WERI-Rb-1 (cell line): ENCODE measurements at regions not wholly inside any gene's neighbourhood (a gene's known extent, or its start where the extent isn't known, plus 50 kb on each side); places are given as distances from the start of the nearest gene placed in this dataset.
A peak's percentile ranks its signal among the peaks of the same experiment; 100 is the strongest.
"Not testable (repeated sequence)": the region's sequence is repeated elsewhere in the genome, so short reads cannot be mapped to it uniquely, and the experiment has no call there.

Experiments used
- DNase-seq: peaks from one replicate; pipeline ENCODE4 v3.0.0-alpha.2; 2020
- H3K27ac ChIP-seq: fragments of 250-450 bp; sonication (Bioruptor Pico); 2 replicates; pipeline ENCODE4 v1.5.1; 2020; ENCODE audit warnings: mild to moderate bottlenecking, moderate library complexity
- H3K27me3 ChIP-seq: fragments of 250-450 bp; sonication (Bioruptor Pico); 2 replicates; pipeline ENCODE4 v1.5.1; 2021; ENCODE audit warnings: mild to moderate bottlenecking, low read depth, moderate library complexity; ENCODE audit not compliant: insufficient read depth, severe bottlenecking
- H3K36me3 ChIP-seq: fragments of 250-450 bp; sonication (Bioruptor Pico); 2 replicates; pipeline ENCODE4 v1.5.1; 2020; ENCODE audit warnings: mild to moderate bottlenecking, moderate library complexity
- H3K4me3 ChIP-seq: 2 replicates; pipeline ENCODE4 v1.5.1; 2011; ENCODE audit warnings: low read depth, mild to moderate bottlenecking, control low read depth, low read length
- H3K9me3 ChIP-seq: fragments of 250-450 bp; sonication (Bioruptor Pico); 2 replicates; pipeline ENCODE4 v1.5.1; 2021; ENCODE audit warnings: mild to moderate bottlenecking, moderate library complexity; ENCODE audit not compliant: severe bottlenecking
- CTCF ChIP-seq: IDR thresholded peaks from 2 replicates; pipeline ENCODE4 v1.5.1; 2011; ENCODE audit warnings: low read depth, mild to moderate bottlenecking, control low read depth, inconsistent platforms, low read length

GRCh38 chr7:142636751-142637150, 112.5 kb upstream of the PRSS1 start:
- Histone ChIP-seq H3K36me3 (no peaks in the 10 kb centered on the region), H3K27me3 (no peaks in the 10 kb centered on the region), H3K9me3 (peaks cover 4% of the 10 kb centered on the region), H3K4me3 (no peak overlapping the region), H3K27ac (no peak overlapping the region)
- no peak for DNase-seq
- no peak for TF ChIP-seq CTCF

GRCh38 chr7:142636107-142636506, 113.2 kb upstream of the PRSS1 start:
- DNase-seq, H3K4me3 ChIP-seq, H3K27ac ChIP-seq, H3K9me3 ChIP-seq, H3K36me3 ChIP-seq, H3K27me3 ChIP-seq: not testable (repeated sequence)

- DNase-seq, result peak; percentile 65
- Histone ChIP-seq H3K4me3 (no peak overlapping the region), H3K27me3 (no peaks in the 10 kb centered on the region), H3K36me3 (no peaks in the 10 kb centered on the region), H3K9me3 (peaks cover 4% of the 10 kb centered on the region), H3K27ac (no peak overlapping the region)
- peak; percentile 63 for TF ChIP-seq CTCF
These were observed 116.8 kb upstream of the PRSS1 start for GRCh38 chr7:142632271-142633134.

- no peak for DNase-seq
- H3K27ac ChIP-seq, result no peak overlapping the region
- H3K9me3 ChIP-seq, result no peaks in the 10 kb centered on the region
- H3K4me3 ChIP-seq, result no peak overlapping the region
- H3K27me3 ChIP-seq, result no peaks in the 10 kb centered on the region
- H3K36me3 ChIP-seq, result no peaks in the 10 kb centered on the region
- TF ChIP-seq CTCF, result no peak
These were observed 119.5 kb upstream of the PRSS1 start for GRCh38 chr7:142629588-142630260.

GRCh38 chr7:142628945-142629344, 120.3 kb upstream of the PRSS1 start:
- Histone ChIP-seq H3K27me3 (no peaks in the 10 kb centered on the region), H3K9me3 (no peaks in the 10 kb centered on the region), H3K36me3 (no peaks in the 10 kb centered on the region), H3K27ac (no peak overlapping the region), H3K4me3 (no peak overlapping the region)
- no peak for TF ChIP-seq CTCF
- no peak for DNase-seq

- H3K27me3 ChIP-seq, H3K27ac ChIP-seq, DNase-seq, H3K9me3 ChIP-seq, H3K4me3 ChIP-seq, H3K36me3 ChIP-seq: not testable (repeated sequence)
These were observed 122.0 kb upstream of the PRSS1 start for GRCh38 chr7:142627223-142627622.
